ENCODE measurements at regions not wholly inside any gene's neighbourhood (a gene's known extent, or its start where the extent isn't known, plus 50 kb on each side); places are given as distances from the start of the nearest gene placed in this dataset.
"Not testable (repeated sequence)": the region's sequence is repeated elsewhere in the genome, so short reads cannot be mapped to it uniquely, and the experiment has no call there.

- DNase-seq, result no peak
Observed at GRCh38 chr5:145056800-145057199, 778.3 kb downstream of the PRELID2 start.

GRCh38 chr5:145050181-145050580, 785.0 kb downstream of the PRELID2 start:
- TF ChIP-seq POLR2A (IDR thresholded peaks at IDR 0.05; ENCODE audit: low read length) (no peak), GATA1 (IDR thresholded peaks at IDR 0.05; ENCODE audit: low read depth, low read length) (no peak)
- no peak for DNase-seq

More at GRCh38 chr5:145056800-145057199, 778.3 kb downstream of the PRELID2 start:
- TF ChIP-seq POLR2A (IDR thresholded peaks at IDR 0.05; ENCODE audit: low read length) (no peak), GATA1 (IDR thresholded peaks at IDR 0.05; ENCODE audit: low read depth, low read length) (no peak)

- no peak for DNase-seq
- no peak for TF ChIP-seq POLR2A (IDR thresholded peaks at IDR 0.05; ENCODE audit: low read length)
- no peak for TF ChIP-seq GATA1 (IDR thresholded peaks at IDR 0.05; ENCODE audit: low read depth, low read length)
Observed at GRCh38 chr5:145044970-145045369, 790.2 kb downstream of the PRELID2 start.

DNA sequence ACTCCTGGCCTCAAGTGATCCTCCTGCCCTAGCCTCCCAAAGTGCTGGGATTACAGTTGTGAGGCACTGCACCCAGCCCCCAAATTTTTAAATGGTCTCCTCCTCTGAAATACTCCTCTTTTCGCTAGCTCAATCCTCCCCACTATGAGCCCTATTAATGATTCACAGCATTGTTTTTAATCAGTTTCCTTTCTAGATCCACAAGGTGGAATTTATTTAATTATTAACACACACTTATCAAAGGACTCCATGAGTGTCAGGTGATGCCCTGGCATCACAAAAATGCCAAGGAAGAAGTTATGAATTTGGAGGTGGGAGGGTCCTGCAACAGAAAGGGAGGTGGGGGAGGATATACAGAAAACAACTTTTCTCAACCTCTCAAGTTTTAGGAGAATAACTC, 806.5 kb downstream of the PRELID2 start:
- DNase-seq, result no peak
- TF ChIP-seq POLR2A (IDR thresholded peaks at IDR 0.05; ENCODE audit: low read length) (no peak), GATA1 (IDR thresholded peaks at IDR 0.05; ENCODE audit: low read depth, low read length) (no peak)

DNA sequence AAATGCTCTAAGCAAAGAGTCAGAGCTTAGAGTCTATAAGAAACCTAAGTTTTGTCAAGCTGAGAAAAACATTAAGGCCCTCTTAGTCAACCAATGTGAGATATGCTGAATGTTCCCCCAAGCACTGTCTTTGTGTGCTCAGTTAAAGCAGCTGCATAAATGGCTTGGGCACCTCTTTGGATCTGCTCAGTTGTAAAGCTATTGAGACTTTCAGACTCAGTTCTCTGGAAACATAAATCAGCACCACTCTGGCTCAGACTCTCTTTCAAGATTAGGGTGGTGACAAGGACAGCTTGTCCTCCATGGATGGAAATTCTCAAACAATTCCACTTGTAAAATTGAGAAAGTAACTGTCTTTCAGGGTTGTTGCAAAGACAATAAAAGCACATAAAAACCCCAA, 807.9 kb downstream of the PRELID2 start:
- DNase-seq, result no peak

GRCh38 chr5:145025775-145026174, 809.4 kb downstream of the PRELID2 start:
- DNase-seq, result no peak
- TF ChIP-seq POLR2A (IDR thresholded peaks at IDR 0.05; ENCODE audit: low read length) (no peak), GATA1 (IDR thresholded peaks at IDR 0.05; ENCODE audit: low read depth, low read length) (no peak)

More for the DNA sequence above, 807.9 kb downstream of the PRELID2 start:
- TF ChIP-seq POLR2A (IDR thresholded peaks at IDR 0.05; ENCODE audit: low read length) (no peak), GATA1 (IDR thresholded peaks at IDR 0.05; ENCODE audit: low read depth, low read length) (no peak)

GRCh38 chr5:145015146-145015545, 820.0 kb downstream of the PRELID2 start:
- no peak for DNase-seq

GRCh38 chr5:145014109-145014508, 821.0 kb downstream of the PRELID2 start:
- TF ChIP-seq POLR2A (IDR thresholded peaks at IDR 0.05; ENCODE audit: low read length), result no peak
- TF ChIP-seq GATA1 (IDR thresholded peaks at IDR 0.05; ENCODE audit: low read depth, low read length), result no peak

More at GRCh38 chr5:145015146-145015545, 820.0 kb downstream of the PRELID2 start:
- TF ChIP-seq GATA1 (IDR thresholded peaks at IDR 0.05; ENCODE audit: low read depth, low read length), result no peak
- TF ChIP-seq POLR2A (IDR thresholded peaks at IDR 0.05; ENCODE audit: low read length), result no peak

GRCh38 chr5:145010834-145011233, 824.3 kb downstream of the PRELID2 start:
- TF ChIP-seq GATA1 (IDR thresholded peaks at IDR 0.05; ENCODE audit: low read depth, low read length) (no peak), POLR2A (IDR thresholded peaks at IDR 0.05; ENCODE audit: low read length) (no peak)
- no peak for DNase-seq

More at GRCh38 chr5:145014109-145014508, 821.0 kb downstream of the PRELID2 start:
- DNase-seq, result no peak

DNA sequence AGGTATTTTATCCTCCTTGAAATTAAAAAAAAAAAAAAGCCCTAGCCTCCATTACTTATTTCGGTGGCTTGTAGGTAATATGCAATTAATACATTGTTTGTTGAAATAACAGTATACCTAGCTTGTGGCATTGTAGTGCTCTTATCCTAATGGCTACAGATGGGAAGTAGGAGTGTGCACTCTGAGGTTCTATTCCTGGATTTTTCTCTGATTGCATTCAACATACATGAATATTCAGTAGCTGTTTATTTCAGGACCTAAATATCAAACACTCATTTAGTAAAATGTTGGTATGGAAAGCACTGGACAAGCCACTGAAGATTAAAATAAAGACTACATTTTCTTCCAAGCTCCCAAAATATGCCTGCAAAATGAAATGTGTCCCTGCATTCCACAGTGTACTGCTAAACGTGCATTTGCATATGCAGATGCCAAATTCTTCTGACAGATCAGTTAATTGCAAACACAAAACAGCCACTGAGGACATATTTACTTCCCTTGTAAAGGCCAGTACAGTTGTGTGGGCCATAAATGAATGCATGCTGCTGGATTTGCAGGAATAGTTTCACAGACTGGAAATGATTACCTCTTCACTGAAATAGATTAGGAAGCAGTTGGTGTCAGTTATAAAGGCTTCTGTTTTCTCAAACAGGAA, 826.1 kb downstream of the PRELID2 start:
- no peak for TF ChIP-seq POLR2A (IDR thresholded peaks at IDR 0.05; ENCODE audit: low read length)
- no peak for TF ChIP-seq GATA1 (IDR thresholded peaks at IDR 0.05; ENCODE audit: low read depth, low read length)
- DNase-seq, result no peak

GRCh38 chr5:144994356-144994755, 823.7 kb downstream of the KCTD16 start:
- not testable (repeated sequence) for DNase-seq

DNA sequence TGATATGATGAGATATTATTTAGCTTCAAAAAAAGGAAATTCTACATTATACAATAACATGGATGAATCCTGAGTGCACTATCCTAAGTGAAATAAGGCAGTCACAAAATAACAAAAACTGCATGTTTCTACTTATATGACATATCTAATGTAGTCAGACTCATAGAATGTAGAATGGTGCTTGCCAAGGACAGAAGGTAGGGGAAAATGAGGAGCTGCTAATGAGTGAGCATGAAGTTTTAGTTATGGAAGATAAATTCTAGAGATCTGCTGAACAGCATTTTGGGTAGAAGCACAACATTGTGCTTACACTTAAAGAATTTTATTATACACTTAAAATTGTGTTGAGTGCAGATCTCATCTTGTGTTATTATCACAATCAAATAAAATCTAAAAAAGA, 812.4 kb downstream of the KCTD16 start:
- DNase-seq, result no peak
- TF ChIP-seq GATA1 (IDR thresholded peaks at IDR 0.05; ENCODE audit: low read depth, low read length) (no peak), POLR2A (IDR thresholded peaks at IDR 0.05; ENCODE audit: low read length) (no peak)

- TF ChIP-seq POLR2A (IDR thresholded peaks at IDR 0.05; ENCODE audit: low read length) (no peak), GATA1 (IDR thresholded peaks at IDR 0.05; ENCODE audit: low read depth, low read length) (no peak)
- DNase-seq, result no peak
Observed at GRCh38 chr5:144979516-144980264, 809.0 kb downstream of the KCTD16 start.

- DNase-seq, result no peak
- TF ChIP-seq POLR2A (IDR thresholded peaks at IDR 0.05; ENCODE audit: low read length) (no peak), GATA1 (IDR thresholded peaks at IDR 0.05; ENCODE audit: low read depth, low read length) (no peak)
Observed at GRCh38 chr5:144972317-144972716, 801.6 kb downstream of the KCTD16 start.
